ENCODE measurements at regions not wholly inside any gene's neighbourhood (a gene's known extent, or its start where the extent isn't known, plus 50 kb on each side); places are given as distances from the start of the nearest gene placed in this dataset.
A peak's percentile ranks its signal among the peaks of the same experiment; 100 is the strongest.

DNA sequence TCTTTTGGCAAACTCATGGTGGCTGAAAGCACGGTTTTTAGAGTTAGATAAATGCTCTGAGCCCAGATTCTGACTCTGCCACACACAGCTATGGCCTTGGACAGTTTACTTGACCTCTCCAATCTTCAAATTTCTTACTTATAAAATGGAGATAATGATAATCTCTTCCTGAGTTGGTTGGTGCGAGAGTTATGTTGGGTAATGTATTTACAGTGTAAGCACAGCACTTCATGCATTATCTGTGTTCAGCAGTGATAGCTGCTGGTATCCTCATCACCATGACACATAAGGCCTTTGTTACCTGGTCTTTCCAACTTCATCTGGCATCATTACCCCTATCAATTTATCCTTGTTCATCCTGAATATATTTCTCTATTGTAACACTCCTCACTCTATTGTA is 178.8 kb upstream of the ELL2 start:
- no peak overlapping the region for H3K4me2 ChIP-seq (ENCODE audit: low read length, poor library complexity, severe bottlenecking)
- no peaks in the 10 kb centered on the region for H3K4me1 ChIP-seq (ENCODE audit: control insufficient read depth, insufficient read depth, low read depth, low read length)
- no peak overlapping the region for H3K27ac ChIP-seq (ENCODE audit: low read length, poor library complexity, severe bottlenecking)
- H3K4ac ChIP-seq (ENCODE audit: low read depth in 1 of 2, low read length in 2 of 2) = no peak overlapping the region
- H3K79me1 ChIP-seq (replicated peaks; ENCODE audit: low read length, poor library complexity, severe bottlenecking) = no peaks in the 10 kb centered on the region
- no peak overlapping the region for H3K23ac ChIP-seq (ENCODE audit: low read length in 2 of 2)
- H3K14ac ChIP-seq (ENCODE audit: low read length in 2 of 2) = no peak overlapping the region
- DNase-seq = no peak
- H3K9me3 ChIP-seq (ENCODE audit: control insufficient read depth, low read length) = no peaks in the 10 kb centered on the region
- H3K36me3 ChIP-seq (ENCODE audit: control insufficient read depth in 1 of 2, insufficient read depth in 2 of 2, low read depth in 1 of 2, low read length in 2 of 2) = no peaks in the 10 kb centered on the region
- H2AK5ac ChIP-seq (ENCODE audit: low read length, severe bottlenecking) = no peak overlapping the region
- H4K8ac ChIP-seq (ENCODE audit: low read length) = no peak overlapping the region
- H3K27me3 ChIP-seq (ENCODE audit: control insufficient read depth in 1 of 2, insufficient read depth in 1 of 2, low read length in 2 of 2) = no peaks in the 10 kb centered on the region
- no peak overlapping the region for H3K4me3 ChIP-seq (ENCODE audit: insufficient read depth in 1 of 2, low read depth in 1 of 2, low read length in 2 of 2)
- no peak overlapping the region for H2AFZ ChIP-seq (ENCODE audit: low read depth, low read length)
- 100% methylated on average over 2 of the region's 2 CpGs for WGBS
- no peak overlapping the region for H3K9ac ChIP-seq (ENCODE audit: low read length)
- no peak overlapping the region for H3K18ac ChIP-seq (ENCODE audit: low read depth in 1 of 2, low read length in 2 of 2)
- no peak overlapping the region for H2BK12ac ChIP-seq (ENCODE audit: low read length in 2 of 2)
- no peak overlapping the region for H2BK5ac ChIP-seq (ENCODE audit: low read depth, low read length, poor library complexity, severe bottlenecking)
- no peak overlapping the region for H4K91ac ChIP-seq (ENCODE audit: low read length)
- no peak overlapping the region for H2BK15ac ChIP-seq (ENCODE audit: low read depth, poor library complexity, severe bottlenecking)
- no peak overlapping the region for H2BK120ac ChIP-seq (ENCODE audit: low read depth, low read length)

DNA sequence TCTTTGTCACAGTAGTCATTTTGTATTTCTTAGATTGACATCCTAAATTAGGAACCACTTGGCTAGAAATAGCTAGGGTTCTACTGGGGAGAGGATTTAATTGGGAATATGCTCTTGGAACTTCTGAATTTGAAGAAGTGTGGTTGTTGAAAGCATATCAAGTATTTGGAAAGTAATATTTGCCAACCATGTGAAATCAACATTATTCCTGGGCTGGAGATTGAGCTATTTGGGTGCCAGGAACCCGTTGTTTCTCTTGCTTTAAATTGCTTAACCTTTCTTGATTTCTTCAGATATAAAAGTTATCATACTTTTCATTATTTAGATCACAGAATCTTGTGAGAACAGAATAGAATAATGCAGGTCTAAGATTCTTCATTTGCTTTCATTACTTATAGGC is 178.4 kb upstream of the ELL2 start:
- H3K4ac ChIP-seq (ENCODE audit: low read depth in 1 of 2, low read length in 2 of 2) = no peak overlapping the region
- no peak overlapping the region for H3K18ac ChIP-seq (ENCODE audit: low read depth in 1 of 2, low read length in 2 of 2)
- no peaks in the 10 kb centered on the region for H3K79me1 ChIP-seq (replicated peaks; ENCODE audit: low read length, poor library complexity, severe bottlenecking)
- no peak overlapping the region for H3K14ac ChIP-seq (ENCODE audit: low read length in 2 of 2)
- H3K9me3 ChIP-seq (ENCODE audit: control insufficient read depth, low read length) = no peaks in the 10 kb centered on the region
- H3K4me2 ChIP-seq (ENCODE audit: low read length, poor library complexity, severe bottlenecking) = no peak overlapping the region
- DNase-seq = no peak
- WGBS = no CpG with 5 or more reads among the region's 1 CpG
- no peak overlapping the region for H3K23ac ChIP-seq (ENCODE audit: low read length in 2 of 2)
- H3K4me3 ChIP-seq (ENCODE audit: insufficient read depth in 1 of 2, low read depth in 1 of 2, low read length in 2 of 2) = no peak overlapping the region
- no peak overlapping the region for H2BK12ac ChIP-seq (ENCODE audit: low read length in 2 of 2)
- H4K91ac ChIP-seq (ENCODE audit: low read length) = no peak overlapping the region
- no peak overlapping the region for H3K9ac ChIP-seq (ENCODE audit: low read length)
- H2AFZ ChIP-seq (ENCODE audit: low read depth, low read length) = no peak overlapping the region
- no peaks in the 10 kb centered on the region for H3K27me3 ChIP-seq (ENCODE audit: control insufficient read depth in 1 of 2, insufficient read depth in 1 of 2, low read length in 2 of 2)
- H2BK15ac ChIP-seq (ENCODE audit: low read depth, poor library complexity, severe bottlenecking) = no peak overlapping the region
- no peak overlapping the region for H2BK120ac ChIP-seq (ENCODE audit: low read depth, low read length)
- H3K36me3 ChIP-seq (ENCODE audit: control insufficient read depth in 1 of 2, insufficient read depth in 2 of 2, low read depth in 1 of 2, low read length in 2 of 2) = no peaks in the 10 kb centered on the region
- H2BK5ac ChIP-seq (ENCODE audit: low read depth, low read length, poor library complexity, severe bottlenecking) = no peak overlapping the region
- H4K8ac ChIP-seq (ENCODE audit: low read length) = no peak overlapping the region
- no peak overlapping the region for H2AK5ac ChIP-seq (ENCODE audit: low read length, severe bottlenecking)
- no peaks in the 10 kb centered on the region for H3K4me1 ChIP-seq (ENCODE audit: control insufficient read depth, insufficient read depth, low read depth, low read length)
- H3K27ac ChIP-seq (ENCODE audit: low read length, poor library complexity, severe bottlenecking) = no peak overlapping the region

- H3K14ac ChIP-seq (ENCODE audit: low read length in 2 of 2) = no peak overlapping the region
- 100% methylated on average over 2 of the region's 3 CpGs for WGBS
Observed at GRCh38 chr5:96134886-96135285, 173.2 kb upstream of the ELL2 start.

GRCh38 chr5:96133341-96134079 is 171.9 kb upstream of the ELL2 start:
- Histone ChIP-seq H3K27ac (ENCODE audit: low read length, poor library complexity, severe bottlenecking) (no peak overlapping the region), H3K9ac (ENCODE audit: low read length) (no peak overlapping the region), H3K14ac (ENCODE audit: low read length in 2 of 2) (no peak overlapping the region), H3K18ac (ENCODE audit: low read depth in 1 of 2, low read length in 2 of 2) (peak overlapping the region in 1 of 2 experiments; percentile 34), H3K4me1 (ENCODE audit: control insufficient read depth, insufficient read depth, low read depth, low read length) (no peaks in the 10 kb centered on the region), H4K8ac (ENCODE audit: low read length) (no peak overlapping the region), H2BK12ac (ENCODE audit: low read length in 2 of 2) (no peak overlapping the region), H2AK5ac (ENCODE audit: low read length, severe bottlenecking) (no peak overlapping the region), H3K23ac (ENCODE audit: low read length in 2 of 2) (no peak overlapping the region), H3K4me2 (ENCODE audit: low read length, poor library complexity, severe bottlenecking) (no peak overlapping the region), H4K91ac (ENCODE audit: low read length) (no peak overlapping the region), H2BK5ac (ENCODE audit: low read depth, low read length, poor library complexity, severe bottlenecking) (no peak overlapping the region), H3K9me3 (ENCODE audit: control insufficient read depth, low read length) (no peaks in the 10 kb centered on the region), H3K4me3 (ENCODE audit: insufficient read depth in 1 of 2, low read depth in 1 of 2, low read length in 2 of 2) (no peak overlapping the region), H3K79me1 (replicated peaks; ENCODE audit: low read length, poor library complexity, severe bottlenecking) (no peaks in the 10 kb centered on the region), H2BK15ac (ENCODE audit: low read depth, poor library complexity, severe bottlenecking) (no peak overlapping the region), H2BK120ac (ENCODE audit: low read depth, low read length) (no peak overlapping the region), H2AFZ (ENCODE audit: low read depth, low read length) (no peak overlapping the region), H3K27me3 (ENCODE audit: control insufficient read depth in 1 of 2, insufficient read depth in 1 of 2, low read length in 2 of 2) (no peaks in the 10 kb centered on the region), H3K36me3 (ENCODE audit: control insufficient read depth in 1 of 2, insufficient read depth in 2 of 2, low read depth in 1 of 2, low read length in 2 of 2) (no peaks in the 10 kb centered on the region), H3K4ac (ENCODE audit: low read depth in 1 of 2, low read length in 2 of 2) (no peak overlapping the region)
- WGBS = 83% methylated on average over 4 of the region's 6 CpGs
- no peak for DNase-seq

More at GRCh38 chr5:96134886-96135285, 173.2 kb upstream of the ELL2 start:
- Histone ChIP-seq H4K8ac (ENCODE audit: low read length) (no peak overlapping the region), H3K36me3 (ENCODE audit: control insufficient read depth in 1 of 2, insufficient read depth in 2 of 2, low read depth in 1 of 2, low read length in 2 of 2) (no peaks in the 10 kb centered on the region), H3K27me3 (ENCODE audit: control insufficient read depth in 1 of 2, insufficient read depth in 1 of 2, low read length in 2 of 2) (no peaks in the 10 kb centered on the region), H3K4me2 (ENCODE audit: low read length, poor library complexity, severe bottlenecking) (no peak overlapping the region), H3K4me1 (ENCODE audit: control insufficient read depth, insufficient read depth, low read depth, low read length) (no peaks in the 10 kb centered on the region), H3K4ac (ENCODE audit: low read depth in 1 of 2, low read length in 2 of 2) (no peak overlapping the region), H3K9ac (ENCODE audit: low read length) (no peak overlapping the region), H2BK15ac (ENCODE audit: low read depth, poor library complexity, severe bottlenecking) (no peak overlapping the region), H2BK12ac (ENCODE audit: low read length in 2 of 2) (no peak overlapping the region), H3K23ac (ENCODE audit: low read length in 2 of 2) (no peak overlapping the region), H2AFZ (ENCODE audit: low read depth, low read length) (no peak overlapping the region), H3K9me3 (ENCODE audit: control insufficient read depth, low read length) (no peaks in the 10 kb centered on the region), H2AK5ac (ENCODE audit: low read length, severe bottlenecking) (no peak overlapping the region), H3K27ac (ENCODE audit: low read length, poor library complexity, severe bottlenecking) (no peak overlapping the region), H2BK120ac (ENCODE audit: low read depth, low read length) (no peak overlapping the region), H2BK5ac (ENCODE audit: low read depth, low read length, poor library complexity, severe bottlenecking) (no peak overlapping the region), H4K91ac (ENCODE audit: low read length) (no peak overlapping the region), H3K4me3 (ENCODE audit: insufficient read depth in 1 of 2, low read depth in 1 of 2, low read length in 2 of 2) (no peak overlapping the region), H3K79me1 (replicated peaks; ENCODE audit: low read length, poor library complexity, severe bottlenecking) (no peaks in the 10 kb centered on the region), H3K18ac (ENCODE audit: low read depth in 1 of 2, low read length in 2 of 2) (no peak overlapping the region)
- no peak for DNase-seq
